Mucosa of rectum (tissue), 2 donors: ENCODE measurements at regions not wholly inside any gene's neighbourhood (a gene's known extent, or its start where the extent isn't known, plus 50 kb on each side); places are given as distances from the start of the nearest gene placed in this dataset.

Source experiments
- H3K27ac ChIP-seq, 2 donors: one replicate each; pipeline ENCODE4 v1.7.0; 2013; ENCODE audit warnings: inconsistent platforms in 2 of 2, low read depth in 2 of 2, low read length in 2 of 2
- H3K27me3 ChIP-seq, 2 donors: one replicate each; pipeline ENCODE4 v1.7.0; 2013; ENCODE audit warnings: low read length in 2 of 2; ENCODE audit not compliant: control insufficient read depth in 2 of 2, insufficient read depth in 2 of 2
- H3K36me3 ChIP-seq, 2 donors: one replicate each; pipeline ENCODE4 v1.7.0; 2013; ENCODE audit warnings: low read length in 2 of 2; ENCODE audit not compliant: control insufficient read depth in 2 of 2, insufficient read depth in 2 of 2
- H3K4me1 ChIP-seq, 2 donors: one replicate each; pipeline ENCODE4 v1.7.0; 2013; ENCODE audit warnings: low read length in 2 of 2, mild to moderate bottlenecking in 1 of 2; ENCODE audit not compliant: control insufficient read depth in 2 of 2, insufficient read depth in 2 of 2
- H3K4me3 ChIP-seq, 2 donors: one replicate each; pipeline ENCODE4 v1.7.0; 2013; ENCODE audit warnings: low read length in 2 of 2
- H3K9ac ChIP-seq, 2 donors: one replicate each; pipeline ENCODE4 v1.7.0; 2013; ENCODE audit warnings: low read length in 2 of 2, low read depth in 1 of 2, mild to moderate bottlenecking in 1 of 2
- H3K9me3 ChIP-seq, 2 donors: one replicate each; pipeline ENCODE4 v1.7.0; 2013; ENCODE audit warnings: low read length in 2 of 2; ENCODE audit not compliant: control insufficient read depth in 2 of 2
- donor health status: healthy.
- donor health status: Normal muscosa, but diverticular disease.

DNA sequence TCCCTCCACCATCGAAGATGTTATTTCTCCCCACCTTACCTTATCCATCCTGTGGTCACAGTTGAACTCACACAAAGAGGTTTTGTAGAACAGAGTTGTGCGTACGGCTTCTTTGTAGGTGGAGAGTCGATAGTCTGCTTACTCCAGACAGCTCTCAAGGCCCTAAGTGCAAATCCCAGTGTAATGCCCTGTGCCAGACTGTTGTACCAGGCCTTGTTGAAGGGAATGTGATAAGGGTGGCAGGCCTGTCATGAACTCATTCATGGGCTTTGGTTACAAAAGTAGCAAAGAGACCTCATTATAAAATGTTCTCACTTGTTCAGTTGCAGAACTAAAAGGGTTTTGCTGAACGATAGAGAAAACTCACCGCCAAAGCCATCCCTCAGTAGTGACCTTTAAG is 288.7 kb upstream of the CADM1 start:
- Histone ChIP-seq H3K9ac (no peak overlapping the region), H3K9me3 (no peaks in the 10 kb centered on the region), H3K27me3 (no peaks in the 10 kb centered on the region), H3K4me1 (no peaks in the 10 kb centered on the region), H3K36me3 (no peaks in the 10 kb centered on the region), H3K27ac (no peak overlapping the region), H3K4me3 (no peak overlapping the region)

DNA sequence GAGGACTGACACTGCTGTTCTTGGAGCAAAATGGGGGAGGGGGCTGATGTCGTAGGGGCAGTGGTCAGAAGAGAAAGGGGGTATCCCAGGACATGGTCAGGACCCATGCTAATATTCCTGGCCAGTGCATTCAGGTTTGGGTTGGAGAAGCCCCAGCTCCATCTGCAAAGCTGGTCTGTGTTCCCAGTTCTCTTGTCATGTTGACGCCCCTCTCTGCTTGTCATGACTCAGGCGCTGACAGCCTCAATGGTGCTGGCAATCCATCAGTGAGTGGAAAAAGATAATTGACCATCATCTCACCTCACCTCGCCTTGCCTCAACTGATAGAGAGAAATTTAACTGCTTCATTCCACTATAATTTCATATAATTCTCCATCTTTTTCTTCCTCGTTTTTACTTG is 283.1 kb upstream of the CADM1 start:
- Histone ChIP-seq H3K4me1 (no peaks in the 10 kb centered on the region), H3K27me3 (no peaks in the 10 kb centered on the region), H3K27ac (no peak overlapping the region), H3K4me3 (no peak overlapping the region), H3K36me3 (no peaks in the 10 kb centered on the region), H3K9ac (no peak overlapping the region), H3K9me3 (no peaks in the 10 kb centered on the region)

DNA sequence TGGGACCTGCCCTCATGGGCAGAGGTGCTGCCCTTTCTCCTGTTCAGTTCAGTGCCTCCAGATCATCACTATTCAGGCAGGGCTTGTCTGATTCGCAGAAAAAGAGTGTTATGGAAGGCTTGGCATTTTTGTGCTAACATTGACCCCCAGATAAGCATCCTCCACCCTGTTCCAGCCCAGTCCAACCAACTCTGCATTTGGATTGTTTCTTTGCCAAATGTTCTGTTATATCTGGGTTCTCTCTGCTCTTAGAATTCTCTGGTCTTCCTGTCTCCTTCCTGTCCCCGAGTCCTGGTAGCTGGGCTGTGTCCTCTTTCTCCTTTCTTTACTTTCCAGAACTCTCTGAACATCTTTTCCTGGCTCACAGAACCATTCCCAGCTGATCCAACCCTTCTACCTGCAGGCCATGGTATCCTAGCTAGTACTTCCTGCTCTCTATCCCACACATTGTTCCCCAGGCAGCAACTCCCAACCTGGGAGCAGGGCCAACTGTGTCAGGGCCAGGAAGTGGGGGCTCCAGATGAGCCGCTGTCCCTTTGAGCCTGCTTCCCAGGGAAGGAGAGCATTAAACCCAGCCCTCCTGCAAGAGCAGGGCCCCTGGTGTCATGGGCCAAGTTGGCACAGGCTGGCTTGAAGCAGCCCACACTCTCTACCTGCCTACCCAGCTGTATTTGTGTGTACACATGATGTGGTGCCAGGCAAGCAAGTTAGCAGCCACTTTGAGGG is 280.7 kb upstream of the CADM1 start:
- Histone ChIP-seq H3K4me3 (no peak overlapping the region), H3K4me1 (no peaks in the 10 kb centered on the region), H3K9me3 (no peaks in the 10 kb centered on the region), H3K27ac (no peak overlapping the region), H3K27me3 (no peaks in the 10 kb centered on the region), H3K9ac (no peak overlapping the region), H3K36me3 (no peaks in the 10 kb centered on the region)

DNA sequence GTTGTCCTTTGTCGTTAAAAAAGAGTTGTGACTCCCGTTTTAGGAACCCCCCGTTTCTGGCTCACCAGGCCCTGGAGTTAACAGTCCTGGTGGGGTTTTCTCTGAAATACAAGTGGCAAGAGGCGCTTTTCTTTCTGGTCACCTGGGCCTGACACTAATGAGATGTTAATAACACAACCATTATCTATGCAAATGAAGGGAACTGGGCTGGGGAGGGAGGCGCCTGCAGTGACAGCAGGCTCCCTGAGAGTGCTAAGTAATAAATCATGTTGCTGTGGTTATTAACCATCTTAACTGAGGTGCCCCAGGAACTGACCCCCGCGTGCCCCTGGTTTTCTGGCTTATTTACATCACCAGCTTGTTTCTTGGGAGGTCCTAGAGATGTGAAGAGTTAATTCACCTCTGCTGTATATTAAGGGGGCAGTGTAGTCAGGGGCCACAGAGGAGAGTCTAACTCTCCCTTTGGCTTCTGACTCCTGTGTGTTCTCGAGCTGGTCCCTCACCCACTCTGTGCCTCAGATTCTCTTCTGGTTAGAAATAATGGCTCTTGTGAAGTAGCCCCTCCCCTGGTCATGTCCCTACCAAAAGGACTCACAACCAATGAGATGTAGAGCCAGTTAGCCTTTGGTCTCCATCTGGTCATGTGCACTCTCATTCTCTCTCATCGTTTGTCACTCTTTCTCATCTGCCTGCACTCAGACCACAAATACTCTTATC is 276.6 kb upstream of the CADM1 start:
- Histone ChIP-seq H3K4me3 (no peak overlapping the region), H3K36me3 (no peaks in the 10 kb centered on the region), H3K27ac (no peak overlapping the region), H3K9ac (no peak overlapping the region), H3K27me3 (no peaks in the 10 kb centered on the region), H3K4me1 (no peaks in the 10 kb centered on the region), H3K9me3 (no peaks in the 10 kb centered on the region)

DNA sequence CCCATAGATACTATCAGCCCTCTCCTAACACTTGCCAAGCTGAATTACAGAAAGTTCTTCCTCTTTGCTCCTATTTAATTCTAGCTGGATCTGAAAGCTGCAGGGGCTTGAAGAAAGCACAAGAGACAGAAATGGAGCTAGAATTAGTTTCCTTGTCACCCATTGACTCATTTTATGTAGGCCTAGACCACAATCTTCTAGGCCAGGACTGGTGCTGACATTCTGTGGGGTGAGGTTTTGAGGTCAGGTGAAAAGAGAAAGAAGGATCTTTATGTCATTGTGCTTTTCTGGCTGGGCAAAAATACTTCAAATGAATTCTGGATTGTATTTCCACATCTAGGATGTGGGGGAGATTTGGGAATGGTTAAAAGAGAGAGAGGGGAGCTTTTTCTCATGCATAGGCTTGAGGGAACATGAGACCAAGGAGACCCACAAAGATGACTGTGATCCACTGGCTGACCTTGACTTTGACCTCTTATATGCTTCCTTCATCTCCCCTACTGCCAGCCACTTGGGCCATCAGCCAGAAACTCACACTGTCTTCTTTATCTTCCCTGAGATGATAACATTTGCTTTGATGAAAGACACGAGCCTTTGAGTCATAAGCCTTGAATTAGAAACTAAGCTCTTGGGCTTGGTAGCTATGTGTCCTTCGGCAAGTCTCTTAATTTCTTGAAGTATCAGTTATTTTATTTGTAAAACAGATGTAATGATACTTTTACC is 274.9 kb upstream of the CADM1 start:
- no peaks in the 10 kb centered on the region for H3K9me3 ChIP-seq
- no peak overlapping the region for H3K4me3 ChIP-seq

DNA sequence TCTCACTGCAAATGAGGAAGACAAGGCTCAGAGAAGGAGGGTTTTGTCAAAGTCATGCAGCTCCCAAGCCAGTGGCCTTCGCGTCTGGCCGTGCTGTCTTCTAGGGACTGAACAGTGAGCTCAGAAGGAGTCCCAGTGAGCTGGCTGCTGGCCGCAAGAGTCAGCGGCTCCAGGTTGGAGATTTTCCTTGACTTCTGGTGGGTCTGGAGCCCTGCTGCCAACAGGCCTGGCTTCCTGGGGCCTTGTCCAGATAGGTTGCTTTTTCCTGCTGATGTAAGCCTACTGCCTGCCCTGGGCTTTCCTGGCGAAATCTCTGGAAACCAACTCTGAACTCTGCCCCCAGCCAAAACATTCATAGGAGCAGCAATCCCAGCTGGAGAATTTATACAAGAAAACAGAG is 272.7 kb upstream of the CADM1 start:
- no peak overlapping the region for H3K9ac ChIP-seq
- no peaks in the 10 kb centered on the region for H3K4me1 ChIP-seq
- peak overlapping the region in 1 of 2 donors; percentile 4 for H3K27ac ChIP-seq
- H3K4me3 ChIP-seq = no peak overlapping the region
- H3K36me3 ChIP-seq = no peaks in the 10 kb centered on the region
- H3K9me3 ChIP-seq = no peaks in the 10 kb centered on the region
- H3K27me3 ChIP-seq = no peaks in the 10 kb centered on the region

More for the DNA sequence above, 274.9 kb upstream of the CADM1 start:
- H3K4me1 ChIP-seq = no peaks in the 10 kb centered on the region
- H3K27ac ChIP-seq = no peak overlapping the region
- no peak overlapping the region for H3K9ac ChIP-seq
- no peaks in the 10 kb centered on the region for H3K27me3 ChIP-seq
- no peaks in the 10 kb centered on the region for H3K36me3 ChIP-seq

DNA sequence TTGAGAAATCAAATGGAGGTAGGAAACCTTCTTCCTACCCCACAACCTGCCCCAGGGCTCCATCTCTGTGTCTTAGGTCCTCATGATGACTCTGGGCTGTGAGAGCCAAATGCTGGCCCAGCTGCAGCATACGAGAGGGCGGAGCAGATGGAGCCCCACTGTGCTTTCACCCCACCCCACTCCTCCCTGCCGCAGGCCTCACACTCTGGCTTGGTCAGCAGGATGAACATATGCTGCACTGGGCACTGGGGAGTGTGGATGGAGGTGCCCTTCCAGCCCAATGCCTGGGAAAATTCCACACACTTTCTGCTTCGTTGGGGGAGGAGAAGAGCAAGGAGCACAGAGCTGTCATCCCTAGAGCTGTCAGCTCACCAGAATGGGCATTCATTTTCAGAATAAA is 271.6 kb upstream of the CADM1 start:
- Histone ChIP-seq H3K27me3 (no peaks in the 10 kb centered on the region), H3K27ac (no peak overlapping the region), H3K9ac (no peak overlapping the region), H3K4me1 (no peaks in the 10 kb centered on the region), H3K9me3 (no peaks in the 10 kb centered on the region), H3K36me3 (no peaks in the 10 kb centered on the region), H3K4me3 (no peak overlapping the region)

DNA sequence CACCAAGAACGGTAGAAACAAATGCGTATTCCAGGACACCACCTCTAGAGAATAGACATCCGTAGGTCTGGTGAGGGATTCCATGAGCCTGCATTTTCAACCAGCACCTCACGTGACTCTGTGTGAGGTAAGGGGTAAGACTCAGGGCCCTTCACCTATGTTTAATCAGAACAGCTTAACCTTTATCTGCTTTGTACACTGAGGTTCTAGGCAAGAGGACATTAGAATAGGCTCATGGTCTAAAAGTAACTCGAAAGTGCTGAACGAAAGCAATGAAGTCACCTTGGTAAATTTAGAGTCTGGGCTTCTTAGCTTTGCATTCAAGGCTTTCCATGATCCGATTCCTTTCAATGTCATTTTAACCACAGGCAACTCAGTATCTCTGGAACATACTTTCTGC is 270.5 kb upstream of the CADM1 start:
- Histone ChIP-seq H3K9me3 (no peaks in the 10 kb centered on the region), H3K4me1 (no peaks in the 10 kb centered on the region), H3K27ac (no peak overlapping the region), H3K4me3 (no peak overlapping the region), H3K27me3 (no peaks in the 10 kb centered on the region), H3K36me3 (no peaks in the 10 kb centered on the region), H3K9ac (no peak overlapping the region)

DNA sequence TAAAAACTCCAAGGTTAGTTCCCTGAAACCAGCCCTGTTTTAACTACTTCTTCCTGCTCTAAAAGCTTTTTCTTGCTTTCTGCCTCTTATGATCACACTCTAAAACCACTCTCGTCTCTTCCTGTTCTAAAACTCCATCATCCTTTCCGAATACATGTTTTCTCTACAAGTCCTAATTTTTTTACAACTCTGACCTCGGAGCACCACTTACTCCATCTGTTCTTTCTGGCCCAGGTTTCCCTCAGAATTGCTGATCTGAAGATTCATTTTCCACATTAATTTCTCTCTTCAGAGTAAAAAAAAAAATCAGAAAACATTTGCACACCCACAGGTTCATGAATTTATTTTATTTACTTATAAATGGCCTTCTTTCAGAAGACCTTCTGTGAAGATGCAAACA is 265.7 kb upstream of the CADM1 start:
- Histone ChIP-seq H3K4me3 (no peak overlapping the region), H3K27me3 (no peaks in the 10 kb centered on the region), H3K9me3 (no peaks in the 10 kb centered on the region), H3K4me1 (no peaks in the 10 kb centered on the region), H3K36me3 (no peaks in the 10 kb centered on the region), H3K27ac (no peak overlapping the region), H3K9ac (no peak overlapping the region)

DNA sequence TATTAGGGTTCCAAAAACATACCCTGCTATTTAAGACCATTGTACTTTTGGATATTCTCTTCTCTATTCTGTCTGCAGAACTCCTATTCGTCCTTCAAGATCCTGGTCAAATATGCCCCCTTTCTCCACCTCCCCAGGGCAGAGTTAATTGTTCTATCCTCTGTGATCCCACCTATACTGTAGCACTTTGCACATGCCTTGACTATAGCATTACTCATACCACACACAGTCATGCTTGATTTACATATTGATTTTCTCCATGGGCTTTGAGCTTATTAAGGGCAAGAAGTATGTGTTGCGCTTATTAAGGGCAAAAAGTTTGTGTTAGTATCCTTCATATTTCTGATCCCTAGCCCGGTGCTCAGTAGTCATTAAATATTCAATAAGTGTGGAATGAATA is 263.7 kb upstream of the CADM1 start:
- Histone ChIP-seq H3K4me1 (no peaks in the 10 kb centered on the region), H3K9ac (no peak overlapping the region), H3K36me3 (no peaks in the 10 kb centered on the region), H3K9me3 (no peaks in the 10 kb centered on the region), H3K4me3 (no peak overlapping the region), H3K27me3 (no peaks in the 10 kb centered on the region), H3K27ac (no peak overlapping the region)
